Stimulated activated CD8-positive, alpha-beta memory T cell treated with anti-CD3 and anti-CD28 coated beads, Interleukin-4, amount 100 ng/mL, for 48 hours (primary cell): ENCODE measurements at regions not wholly inside any gene's neighbourhood (a gene's known extent, or its start where the extent isn't known, plus 50 kb on each side); places are given as distances from the start of the nearest gene placed in this dataset.

Experiments used
- DNase-seq: peaks from one replicate; pipeline ENCODE4 v3.0.0-alpha.2; 2020

GRCh38 chr4:173834151-173834550 lies 304.1 kb upstream of the HAND2 start:
- DNase-seq = no peak

DNA sequence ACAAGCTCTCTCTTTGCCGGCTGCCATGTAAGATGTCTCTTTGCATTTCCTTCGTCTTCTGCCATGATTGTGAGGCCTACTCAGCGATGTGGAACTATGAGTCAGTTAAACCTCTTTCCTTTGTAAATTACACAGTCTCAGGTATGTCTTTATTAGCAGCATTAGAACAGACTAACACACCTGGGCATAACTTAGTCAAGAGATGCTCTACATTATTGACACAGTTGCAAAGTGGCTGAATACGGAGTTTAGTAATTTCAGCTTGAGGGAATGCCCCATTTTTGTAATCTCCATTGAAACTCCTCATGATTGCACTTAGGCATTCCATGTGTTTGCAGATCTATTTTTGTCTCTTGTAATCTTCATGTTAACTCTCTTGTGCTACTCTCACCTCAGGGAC lies 299.5 kb upstream of the HAND2 start:
- no peak for DNase-seq

GRCh38 chr4:173827707-173828106 lies 297.7 kb upstream of the HAND2 start:
- DNase-seq = no peak

- no peak for DNase-seq
Observed at GRCh38 chr4:173821876-173822275, 291.8 kb upstream of the HAND2 start.

- no peak for DNase-seq
Observed at GRCh38 chr4:173821036-173821435, 291.0 kb upstream of the HAND2 start.

DNA sequence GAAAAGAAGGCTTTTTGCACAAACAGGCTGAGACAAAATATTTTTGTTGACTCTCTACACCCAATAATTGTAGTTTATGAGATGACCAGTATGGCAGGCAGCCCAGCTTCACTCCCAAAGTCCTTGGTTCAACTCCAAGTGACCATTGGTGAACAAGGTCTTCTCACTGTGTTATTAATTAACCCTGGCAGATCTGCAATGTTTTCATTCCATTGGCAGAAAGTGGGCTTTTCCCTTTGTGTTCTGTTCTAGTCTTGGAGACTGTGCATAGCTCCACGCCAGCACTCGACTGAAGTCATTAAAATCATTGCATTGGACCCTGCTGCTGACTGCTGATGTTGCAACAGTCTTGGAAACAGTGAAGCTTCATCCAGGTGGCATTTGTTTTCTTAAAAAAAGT lies 277.3 kb upstream of the HAND2 start:
- no peak for DNase-seq

DNA sequence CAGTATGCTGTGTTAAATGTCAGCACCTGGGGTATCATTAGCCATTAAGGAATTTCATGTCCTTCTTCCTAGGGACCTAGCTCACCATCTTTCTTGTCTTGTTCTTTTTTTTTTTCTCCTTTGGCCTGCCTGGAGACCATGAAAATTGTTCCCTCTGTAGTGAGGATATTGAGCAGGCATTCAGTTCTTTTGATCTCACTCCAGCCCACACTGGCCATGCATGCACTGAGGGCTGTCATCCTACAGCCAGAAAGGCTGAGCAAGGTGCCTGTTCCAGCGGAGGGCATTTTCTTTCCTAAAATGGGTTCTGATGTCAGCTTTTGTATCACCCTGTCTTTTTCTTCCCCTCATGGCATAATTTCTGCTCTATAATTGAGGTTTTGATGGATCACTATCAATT lies 275.9 kb upstream of the HAND2 start:
- no peak for DNase-seq

DNA sequence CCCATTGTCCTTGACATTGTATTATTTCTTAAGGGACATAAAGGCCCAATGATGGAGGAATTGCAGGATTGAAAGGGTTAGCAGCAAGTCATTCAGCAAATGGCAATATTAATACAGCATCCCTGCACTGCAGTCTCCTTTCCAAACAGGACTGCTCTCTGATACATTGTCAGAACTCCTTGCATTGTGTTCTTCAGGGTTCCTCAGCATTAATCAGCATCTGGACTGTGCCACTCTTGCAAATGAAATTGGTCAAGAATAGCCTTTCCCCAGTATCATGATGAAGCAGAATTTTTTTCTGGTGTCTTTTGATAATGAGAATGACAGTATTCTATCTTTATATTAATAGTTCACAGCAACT lies 272.6 kb upstream of the HAND2 start:
- DNase-seq = no peak

- no peak for DNase-seq
Observed at GRCh38 chr4:173801876-173802661, 272.0 kb upstream of the HAND2 start.

DNA sequence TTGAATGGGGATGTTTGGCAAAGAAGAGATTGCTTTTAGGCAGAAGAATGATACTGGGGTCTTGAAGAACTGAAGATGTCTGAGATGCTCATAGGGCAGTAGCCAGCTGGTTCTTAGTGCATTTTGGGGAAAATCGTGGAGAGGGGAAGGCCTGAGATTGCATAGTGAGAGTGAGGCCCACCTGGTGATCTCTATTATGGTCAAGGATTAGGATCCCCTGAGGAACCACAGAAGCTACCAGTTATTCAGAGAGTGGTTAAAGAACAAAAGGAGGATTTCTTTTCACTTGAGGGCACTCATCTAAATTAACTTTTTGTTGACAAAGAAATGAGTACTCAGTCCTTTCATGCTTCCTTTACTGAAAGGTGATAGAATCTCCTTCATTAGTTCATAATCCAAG lies 271.3 kb upstream of the HAND2 start:
- no peak for DNase-seq

- DNase-seq = no peak
Observed at GRCh38 chr4:173797296-173797695, 267.3 kb upstream of the HAND2 start.

- DNase-seq = no peak
Observed at GRCh38 chr4:173794662-173795061, 264.6 kb upstream of the HAND2 start.

DNA sequence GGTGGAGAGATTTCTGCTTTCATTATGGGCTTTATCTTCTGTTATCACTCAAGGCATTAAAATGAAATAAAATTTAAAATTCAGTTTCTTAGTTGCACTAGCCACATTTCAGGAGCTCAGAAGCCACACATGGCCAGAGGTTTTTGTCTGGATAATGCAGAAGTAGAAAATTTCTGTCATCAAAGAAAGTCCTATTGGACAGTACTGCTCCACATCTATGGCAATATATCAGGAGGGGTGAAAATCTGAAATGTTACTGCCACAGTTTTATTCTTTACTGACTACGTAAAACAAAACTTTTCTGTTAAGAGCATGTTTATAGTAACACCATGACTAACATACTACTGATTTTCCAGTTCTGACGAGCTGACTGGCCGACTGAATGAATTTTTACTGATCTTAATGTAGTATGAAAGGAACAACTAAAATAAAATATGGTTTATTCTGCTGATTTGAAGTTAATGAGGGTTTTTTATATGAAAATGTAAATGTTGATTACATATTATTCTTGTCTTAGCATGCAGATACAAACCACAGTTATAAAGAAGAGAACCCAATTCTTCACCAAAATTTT lies 264.0 kb upstream of the HAND2 start:
- no peak for DNase-seq

DNA sequence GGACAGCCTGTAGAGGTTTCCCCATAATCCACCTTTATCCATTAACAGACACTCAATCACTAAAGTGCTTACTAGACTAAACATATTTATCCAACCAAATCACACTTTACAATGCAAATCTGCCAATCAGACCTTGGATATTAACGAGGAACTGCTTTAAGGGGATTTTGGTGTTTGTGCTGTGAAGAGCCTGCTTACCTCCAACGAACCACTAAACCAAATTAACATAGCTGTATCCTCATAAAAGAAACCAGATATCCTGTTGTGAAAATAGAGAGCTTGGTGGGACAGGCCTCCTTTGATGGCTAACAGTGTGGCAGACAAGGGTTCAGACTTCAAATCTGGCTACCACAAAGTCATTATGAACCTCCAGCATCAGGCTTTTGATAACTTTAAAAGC lies 252.6 kb upstream of the HAND2 start:
- DNase-seq = no peak

DNA sequence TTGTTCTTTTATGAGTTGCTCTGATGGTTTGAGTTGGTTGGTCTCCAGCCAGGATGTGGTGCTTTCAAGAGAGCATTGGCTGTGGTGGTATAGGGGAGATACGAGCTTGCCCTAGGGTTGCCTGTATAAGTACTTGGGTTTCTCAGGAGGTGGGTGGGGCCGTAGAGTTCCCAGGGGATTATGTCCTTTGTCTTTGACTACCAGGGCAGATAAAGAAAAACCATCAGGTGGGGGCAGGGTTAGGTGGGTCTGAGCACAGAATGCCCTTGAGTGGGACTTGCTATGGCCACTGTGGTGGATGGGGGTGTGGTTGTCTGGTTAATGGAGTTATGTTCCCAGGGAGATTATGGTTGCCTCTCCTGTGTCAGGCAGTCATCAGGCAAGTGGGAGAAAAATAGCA lies 247.9 kb upstream of the HAND2 start:
- DNase-seq = no peak

DNA sequence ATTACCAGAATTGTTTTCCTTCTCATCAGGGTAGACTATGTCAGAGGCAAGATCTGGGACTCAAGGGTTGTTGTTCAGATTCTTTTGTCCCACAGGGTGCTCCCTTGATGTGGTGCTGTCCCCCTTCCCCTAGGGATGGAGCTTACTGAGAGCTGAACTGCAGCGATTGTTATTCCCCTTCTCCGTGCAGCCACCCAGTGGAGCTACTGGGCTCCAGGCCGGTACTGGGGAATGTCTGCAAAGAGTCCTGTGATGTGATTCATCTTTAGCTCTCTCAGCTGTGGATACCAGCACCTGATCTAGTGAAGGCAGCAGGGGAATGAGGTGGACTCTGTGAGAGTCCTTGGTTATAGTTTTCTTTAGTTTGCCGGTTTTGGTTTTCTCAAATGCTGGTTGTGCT lies 247.4 kb upstream of the HAND2 start:
- no peak for DNase-seq

GRCh38 chr4:173769568-173769967 lies 239.5 kb upstream of the HAND2 start:
- DNase-seq = no peak

DNA sequence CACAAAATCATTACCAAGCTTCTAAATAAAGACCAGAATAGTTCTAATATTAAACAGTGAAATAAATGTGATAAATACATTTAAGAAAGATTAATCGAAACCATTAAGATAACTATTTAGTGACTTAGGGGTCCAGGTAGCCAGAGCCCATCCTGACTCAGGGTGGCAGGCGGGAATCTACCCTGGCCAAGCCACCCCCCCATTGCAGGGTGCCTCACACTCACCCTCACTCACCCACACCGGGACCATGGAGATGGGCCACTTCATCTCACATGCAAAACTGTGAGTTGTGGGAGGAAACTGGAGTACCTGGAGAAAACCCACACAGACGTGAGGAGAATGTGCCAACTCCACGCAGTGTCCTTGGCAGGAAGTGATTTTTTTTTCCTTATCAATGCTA lies 237.6 kb upstream of the HAND2 start:
- DNase-seq = no peak

DNA sequence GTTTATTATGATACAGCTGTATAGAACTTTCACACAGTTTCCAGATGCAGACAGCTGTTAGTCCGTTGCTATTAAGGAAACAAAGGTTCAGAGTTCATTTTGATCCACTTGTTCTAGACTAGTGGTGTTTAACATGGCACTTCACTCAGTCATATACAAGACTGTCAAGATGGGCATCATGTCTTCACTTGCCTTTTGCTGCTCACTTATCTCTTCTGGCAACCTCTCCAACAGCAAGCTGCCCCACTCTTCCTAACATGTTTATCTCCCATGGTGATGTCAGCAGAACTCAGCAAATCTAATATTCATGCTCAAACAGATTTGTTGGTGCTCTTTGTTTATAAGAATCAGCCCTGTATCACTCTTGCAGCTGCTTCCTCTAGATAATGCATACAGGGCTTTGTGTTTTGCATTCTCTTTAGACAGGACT lies 236.2 kb upstream of the HAND2 start:
- no peak for DNase-seq

GRCh38 chr4:173765751-173766150 lies 235.7 kb upstream of the HAND2 start:
- no peak for DNase-seq

- no peak for DNase-seq
Observed at GRCh38 chr4:173763389-173763788, 233.4 kb upstream of the HAND2 start.

GRCh38 chr4:173761938-173762337 lies 231.9 kb upstream of the HAND2 start:
- DNase-seq = no peak

GRCh38 chr4:173761236-173761635 lies 231.2 kb upstream of the HAND2 start:
- DNase-seq = no peak

DNA sequence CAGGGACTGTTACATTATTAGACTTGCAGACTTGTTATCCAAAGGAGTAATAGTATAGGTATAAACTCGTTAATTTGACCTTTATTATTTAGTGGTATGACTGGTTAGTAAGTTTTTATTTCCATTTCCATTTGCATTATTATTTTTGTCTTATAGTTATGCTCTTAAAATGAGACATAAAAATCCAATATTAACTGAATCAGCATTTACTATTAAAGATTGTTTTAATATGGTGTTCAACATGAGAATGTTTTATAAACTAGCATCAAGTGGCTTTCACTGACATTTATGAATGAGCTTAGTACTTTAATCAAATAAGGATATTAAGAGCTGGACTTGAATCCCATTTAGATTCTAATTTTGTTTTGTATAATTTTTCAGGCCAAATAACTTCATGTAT lies 228.1 kb upstream of the HAND2 start:
- DNase-seq = no peak

- DNase-seq = no peak
Observed at GRCh38 chr4:173753408-173753807, 223.4 kb upstream of the HAND2 start.
